Tibial nerve (tissue), 3 donors: ENCODE measurements at regions not wholly inside any gene's neighbourhood (a gene's known extent, or its start where the extent isn't known, plus 50 kb on each side); places are given as distances from the start of the nearest gene placed in this dataset.

Experiments used
- EP300 ChIP-seq, 2 donors: sonication (generic); formaldehyde crosslinking; IDR thresholded peaks; one replicate each; pipeline ENCODE4 v1.6.1; 2017; ENCODE audit warnings: antibody characterized with exemption in 2 of 2, mild to moderate bottlenecking in 1 of 2
- POLR2A ChIP-seq, 2 donors: fragments of 450-650 bp; IDR thresholded peaks; one replicate each; pipeline ENCODE4 v1.6.1; 2017; ENCODE audit warnings: antibody characterized with exemption in 2 of 2, mild to moderate bottlenecking in 2 of 2, moderate library complexity in 2 of 2

GRCh38 chr20:43325926-43326325, 131.8 kb upstream of the SRSF6 start:
- TF ChIP-seq POLR2A (IDR thresholded peaks at IDR 0.05) (no peak), EP300 (IDR thresholded peaks at IDR 0.05) (no peak)
